ENCODE measurements at regions not wholly inside any gene's neighbourhood (a gene's known extent, or its start where the extent isn't known, plus 50 kb on each side); places are given as distances from the start of the nearest gene placed in this dataset.

DNA sequence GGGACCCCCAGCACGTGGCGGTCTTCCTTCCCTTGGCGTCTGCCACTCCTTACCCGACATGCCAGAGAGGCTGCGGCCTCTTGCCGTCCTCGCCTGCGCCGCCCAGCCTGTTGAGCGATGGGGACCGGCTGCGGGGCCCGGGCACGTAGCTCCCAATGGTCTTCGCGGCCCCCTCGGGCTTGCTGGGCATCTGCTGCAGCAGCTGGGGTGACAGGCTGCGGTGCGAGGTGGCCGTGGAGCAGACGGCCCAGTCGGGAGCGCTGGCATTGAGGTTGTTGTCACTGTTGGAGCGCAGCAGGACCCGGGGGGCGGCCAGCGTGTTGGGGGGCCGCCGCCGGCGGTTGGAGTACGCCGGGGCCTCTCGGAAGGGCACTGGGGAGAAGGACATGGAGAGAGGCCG is 422.0 kb downstream of the CTTN start:
- no peak for TF ChIP-seq CREB1 (IDR thresholded peaks at IDR 0.05; ENCODE audit: low read depth)
- TF ChIP-seq EGR1 (IDR thresholded peaks at IDR 0.05): no peak
- TF ChIP-seq EP300 (IDR thresholded peaks at IDR 0.05; ENCODE audit: borderline replicate concordance): no peak
- no peak for TF ChIP-seq ZBTB7A (IDR thresholded peaks at IDR 0.05; ENCODE audit: low read depth)
- TF ChIP-seq MAX (IDR thresholded peaks at IDR 0.05): no peak
- TF ChIP-seq YY1 (IDR thresholded peaks at IDR 0.05; ENCODE audit: low read depth): no peak
- TF ChIP-seq CEBPB (IDR thresholded peaks at IDR 0.05): no peak
- TF ChIP-seq REST (IDR thresholded peaks at IDR 0.05; ENCODE audit: low read depth): no peak
- no peak for TF ChIP-seq NFIC (IDR thresholded peaks at IDR 0.05)
- no peak for TF ChIP-seq TCF12 (IDR thresholded peaks at IDR 0.05; ENCODE audit: low read depth)

- TF ChIP-seq TAF1 (IDR thresholded peaks at IDR 0.05; ENCODE audit: low read depth) (no peak), CREB1 (IDR thresholded peaks at IDR 0.05; ENCODE audit: low read depth) (no peak)
Measured at GRCh38 chr11:70820712-70821111, 422.4 kb downstream of the CTTN start.

- no peak for TF ChIP-seq MAX (IDR thresholded peaks at IDR 0.05)
- TF ChIP-seq EP300 (IDR thresholded peaks at IDR 0.05; ENCODE audit: borderline replicate concordance): no peak
- TF ChIP-seq FOXM1 (IDR thresholded peaks at IDR 0.05; ENCODE audit: borderline replicate concordance, low read depth): no peak
- no peak for TF ChIP-seq TAF1 (IDR thresholded peaks at IDR 0.05; ENCODE audit: low read depth)
- no peak for TF ChIP-seq TEAD4 (IDR thresholded peaks at IDR 0.05)
- no peak for TF ChIP-seq ZBTB7A (IDR thresholded peaks at IDR 0.05; ENCODE audit: low read depth)
- TF ChIP-seq NFIC (IDR thresholded peaks at IDR 0.05): no peak
- TF ChIP-seq YY1 (IDR thresholded peaks at IDR 0.05; ENCODE audit: low read depth): no peak
- no peak for TF ChIP-seq CREB1 (IDR thresholded peaks at IDR 0.05; ENCODE audit: low read depth)
- TF ChIP-seq REST (IDR thresholded peaks at IDR 0.05; ENCODE audit: low read depth): no peak
- no peak for TF ChIP-seq TCF12 (IDR thresholded peaks at IDR 0.05; ENCODE audit: low read depth)
- TF ChIP-seq RAD21 (IDR thresholded peaks at IDR 0.05; ENCODE audit: low read depth): no peak
- no peak for TF ChIP-seq EGR1 (IDR thresholded peaks at IDR 0.05)
- no peak for TF ChIP-seq CEBPB (IDR thresholded peaks at IDR 0.05)
Measured at GRCh38 chr11:70823771-70824170, 425.4 kb downstream of the CTTN start.

DNA sequence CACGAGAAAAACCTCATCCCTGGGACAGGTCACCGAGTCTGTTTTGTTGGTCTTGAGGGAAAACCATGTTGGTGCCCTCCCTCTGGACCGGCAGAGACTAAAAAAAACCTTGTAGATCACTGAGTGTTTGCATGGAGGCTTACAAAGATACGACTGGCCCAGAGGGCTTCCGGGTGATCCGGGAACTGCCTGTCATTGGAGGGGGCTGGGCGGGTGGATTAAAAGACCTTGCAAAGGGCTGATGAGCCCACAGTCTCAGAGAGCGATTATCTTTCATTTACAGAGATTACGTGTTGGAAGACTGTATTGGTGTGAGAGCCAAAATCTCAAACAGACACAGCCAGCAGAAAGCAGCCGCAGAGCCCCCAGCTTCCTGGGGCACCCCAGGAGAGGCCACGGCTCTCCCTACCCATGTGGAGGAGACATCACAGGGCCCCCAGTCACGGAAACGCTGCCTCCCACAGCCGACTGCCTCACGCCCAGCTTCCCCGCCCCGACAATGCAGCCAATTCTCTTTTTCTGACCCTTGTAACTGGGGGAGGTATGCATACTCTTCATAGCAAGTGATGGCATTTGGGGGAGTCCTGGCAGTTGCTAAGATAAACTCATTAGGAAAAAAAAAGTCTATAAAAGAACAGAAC is 426.4 kb downstream of the CTTN start:
- TF ChIP-seq TAF1 (IDR thresholded peaks at IDR 0.05; ENCODE audit: low read depth) (no peak), USF1 (IDR thresholded peaks at IDR 0.05) (no peak), MAX (IDR thresholded peaks at IDR 0.05) (no peak), TCF12 (IDR thresholded peaks at IDR 0.05; ENCODE audit: low read depth) (no peak), EGR1 (IDR thresholded peaks at IDR 0.05) (no peak), CREB1 (IDR thresholded peaks at IDR 0.05; ENCODE audit: low read depth) (no peak), TEAD4 (IDR thresholded peaks at IDR 0.05) (no peak)

DNA sequence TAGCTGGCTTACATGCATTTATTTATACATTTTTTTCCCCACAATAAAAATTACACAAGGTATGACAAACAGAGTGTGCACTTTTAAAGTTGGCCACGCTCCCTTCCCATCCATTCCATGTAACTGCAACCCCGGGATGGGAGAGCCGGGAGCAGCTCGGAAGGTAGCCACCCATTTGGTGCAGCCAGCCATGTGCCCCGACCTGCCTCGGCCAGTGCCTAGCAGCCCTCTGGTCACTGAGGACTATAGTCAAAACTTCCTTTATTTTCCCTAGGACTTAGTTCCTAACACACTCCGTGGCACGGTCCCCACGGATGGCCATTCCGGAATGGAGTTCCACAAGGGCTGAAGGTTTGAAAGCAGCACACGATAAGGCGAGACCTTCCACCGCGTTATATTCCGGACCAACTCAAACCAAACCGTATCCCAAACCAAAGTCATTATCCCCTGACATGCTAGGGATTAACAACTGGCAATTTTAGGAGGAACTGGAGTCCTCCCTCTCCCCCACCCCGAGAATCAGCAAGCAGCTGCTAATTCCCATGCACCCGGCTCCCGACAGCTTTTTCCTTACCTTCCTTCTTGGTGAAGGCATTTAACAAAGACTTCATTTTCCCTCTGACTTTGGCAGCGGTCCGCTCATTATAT is 426.4 kb downstream of the SHANK2 start:
- no peak for TF ChIP-seq REST (IDR thresholded peaks at IDR 0.05; ENCODE audit: low read depth)
- no peak for TF ChIP-seq NFIC (IDR thresholded peaks at IDR 0.05)
- no peak for TF ChIP-seq RAD21 (IDR thresholded peaks at IDR 0.05; ENCODE audit: low read depth)
- TF ChIP-seq TAF1 (IDR thresholded peaks at IDR 0.05; ENCODE audit: low read depth): no peak
- no peak for TF ChIP-seq FOXM1 (IDR thresholded peaks at IDR 0.05; ENCODE audit: borderline replicate concordance, low read depth)
- TF ChIP-seq CREB1 (IDR thresholded peaks at IDR 0.05; ENCODE audit: low read depth): no peak
- TF ChIP-seq ZBTB7A (IDR thresholded peaks at IDR 0.05; ENCODE audit: low read depth): no peak
- TF ChIP-seq USF1 (IDR thresholded peaks at IDR 0.05): no peak
- no peak for TF ChIP-seq YY1 (IDR thresholded peaks at IDR 0.05; ENCODE audit: low read depth)
